H1 (cell line): ENCODE measurements at regions not wholly inside any gene's neighbourhood (a gene's known extent, or its start where the extent isn't known, plus 50 kb on each side); places are given as distances from the start of the nearest gene placed in this dataset.

ENCODE experiments used
- CTCF ChIA-PET: fragments of 300-600 bp; sonication (Branson Sonifier 250); formaldehyde crosslinking; loops from one replicate; lab custom pipeline; 2021; ENCODE audit not compliant: partially characterized antibody; lab: Charles Lee
- POLR2A ChIA-PET: fragments of 300-600 bp; sonication (Branson Sonifier 250); formaldehyde crosslinking; loops from one replicate; lab custom pipeline; 2021; ENCODE audit warnings: inconsistent platforms; ENCODE audit not compliant: partially characterized antibody; lab: Charles Lee
- DNase-seq, 2 experiments: peaks; one replicate each; pipeline versions ENCODE4 v3.0.0 to v3.0.0-alpha.2; 2010 to 2022; ENCODE audit warnings: low spot score in 2 of 2, low read depth in 1 of 2, mixed read lengths in 1 of 2
- FAIRE-seq: peaks from 2 replicates; lab custom pipeline; 2011; peaks lifted over from hg19 to GRCh38; lab: Jason Lieb, UNC
- H2AFZ ChIP-seq: 2 replicates; pipeline ENCODE4 v1.8.1; 2012; ENCODE audit warnings: low read length, inconsistent platforms
- H2AK5ac ChIP-seq: 2 replicates; pipeline ENCODE4 v1.6.1; 2013; ENCODE audit warnings: low read depth, low read length
- H2BK120ac ChIP-seq: replicated peaks from 2 replicates; pipeline ENCODE3; 2013; ENCODE audit warnings: low read depth, low read length, inconsistent platforms
- H2BK12ac ChIP-seq: 2 replicates; pipeline ENCODE4 v1.6.1; 2013; ENCODE audit warnings: low read depth, low read length
- H2BK15ac ChIP-seq: 2 replicates; pipeline ENCODE4 v1.6.1; 2013; ENCODE audit warnings: low read length
- H2BK20ac ChIP-seq: 2 replicates; pipeline ENCODE4 v1.6.1; 2013; ENCODE audit warnings: low read length
- H2BK5ac ChIP-seq: 2 replicates; pipeline ENCODE4 v1.6.1; 2013; ENCODE audit warnings: low read depth, low read length
- H3K14ac ChIP-seq: 2 replicates; pipeline ENCODE4 v1.6.1; 2013; ENCODE audit warnings: inconsistent platforms; ENCODE audit not compliant: insufficient read length
- H3K18ac ChIP-seq: 2 replicates; pipeline ENCODE4 v1.6.1; 2013; ENCODE audit warnings: low read length; ENCODE audit errors: extremely low read depth
- H3K23ac ChIP-seq: 2 replicates; pipeline ENCODE4 v1.6.1; 2013; ENCODE audit warnings: inconsistent platforms; ENCODE audit not compliant: insufficient read length
- H3K23me2 ChIP-seq: 2 replicates; pipeline ENCODE4 v1.6.1; 2013; ENCODE audit warnings: low read depth, low read length
- H3K27ac ChIP-seq: 2 replicates; pipeline ENCODE4 v1.6.1; 2011; ENCODE audit warnings: low read depth, low read length, inconsistent platforms
- H3K27me3 ChIP-seq, 4 experiments: replicated peaks in 1 of 4; 1 replicate in 1 of 4; 2 replicates in 3 of 4; pipeline versions ENCODE4 v1.6.1 to v1.8.1; 2011 to 2013; ENCODE audit warnings: low read length in 3 of 4, mild to moderate bottlenecking in 3 of 4, inconsistent platforms in 2 of 4, mixed read lengths in 2 of 4, moderate library complexity in 1 of 4; ENCODE audit not compliant: control insufficient read depth in 3 of 4, insufficient read depth in 3 of 4; ENCODE audit errors: extremely low read depth in 1 of 4
- H3K36me3 ChIP-seq, 4 experiments: 2 replicates each; pipeline versions ENCODE4 v1.6.1 to v1.8.1; 2011 to 2013; ENCODE audit warnings: mild to moderate bottlenecking in 4 of 4, low read length in 3 of 4, moderate library complexity in 2 of 4, control low read depth in 1 of 4, inconsistent platforms in 1 of 4; ENCODE audit not compliant: insufficient read depth in 4 of 4, control insufficient read depth in 2 of 4
- H3K4ac ChIP-seq: replicated peaks from 2 replicates; pipeline ENCODE3; 2013; ENCODE audit warnings: low read length, low read depth, mixed read lengths, inconsistent platforms; ENCODE audit not compliant: insufficient read length
- H3K4me1 ChIP-seq, 4 experiments: replicated peaks in 1 of 4; 1 replicate in 1 of 4; 2 replicates in 3 of 4; pipeline versions ENCODE4 v1.6.1 to v1.8.1; 2011 to 2013; ENCODE audit warnings: low read length in 3 of 4, inconsistent platforms in 2 of 4, mixed read lengths in 1 of 4; ENCODE audit not compliant: insufficient read depth in 4 of 4, control insufficient read depth in 3 of 4
- H3K4me2 ChIP-seq, 2 experiments: 2 replicates each; pipeline versions ENCODE4 v1.6.1 to v1.8.1; 2011 to 2013; ENCODE audit warnings: low read depth in 2 of 2, low read length in 2 of 2, control low read depth in 1 of 2, inconsistent platforms in 1 of 2, mild to moderate bottlenecking in 1 of 2; ENCODE audit not compliant: insufficient read depth in 1 of 2
- H3K4me3 ChIP-seq, 4 experiments: fragments of 200-600, 300-600 bp in 1 of 4; sonication (generic), shearing (Covaris generic), sonication (Bioruptor Twin) in 1 of 4; 2 replicates each; pipeline versions ENCODE4 v1.5.1 to v1.8.1; 2011 to 2016; ENCODE audit warnings: low read length in 4 of 4, low read depth in 3 of 4, control low read depth in 2 of 4, inconsistent platforms in 2 of 4, mild to moderate bottlenecking in 2 of 4, mixed read lengths in 1 of 4, moderate library complexity in 1 of 4; ENCODE audit not compliant: insufficient read depth in 2 of 4; ENCODE audit errors: extremely low read depth in 1 of 4
- H3K56ac ChIP-seq: replicated peaks from 2 replicates; pipeline ENCODE3; 2013; ENCODE audit warnings: low read depth, mild to moderate bottlenecking, mixed read lengths, low read length, inconsistent platforms; ENCODE audit not compliant: insufficient read length
- H3K79me1 ChIP-seq: 2 replicates; pipeline ENCODE4 v1.6.1; 2013; ENCODE audit warnings: low read depth, low read length, control low read depth
- H3K79me2 ChIP-seq, 2 experiments: 2 replicates each; pipeline versions ENCODE4 v1.6.1 to v1.8.1; 2012 to 2013; ENCODE audit warnings: low read length in 2 of 2, mild to moderate bottlenecking in 2 of 2, inconsistent platforms in 1 of 2; ENCODE audit not compliant: insufficient read depth in 2 of 2, control insufficient read depth in 1 of 2
- H3K9ac ChIP-seq, 4 experiments: replicated peaks in 1 of 4; 1 replicate in 1 of 4; 2 replicates in 3 of 4; pipeline versions ENCODE4 v1.6.1 to v1.8.1; 2011 to 2013; ENCODE audit warnings: low read depth in 3 of 4, low read length in 3 of 4, control low read depth in 2 of 4, mild to moderate bottlenecking in 2 of 4, moderate library complexity in 2 of 4, inconsistent platforms in 1 of 4; ENCODE audit errors: extremely low read depth in 1 of 4
- H3K9me3 ChIP-seq, 2 experiments: 2 replicates each; pipeline versions ENCODE4 v1.6.1 to v1.8.1; 2012 to 2013; ENCODE audit warnings: mild to moderate bottlenecking in 2 of 2, moderate library complexity in 2 of 2, control low read depth in 1 of 2, inconsistent platforms in 1 of 2, low read depth in 1 of 2, low read length in 1 of 2, mixed read lengths in 1 of 2; ENCODE audit not compliant: insufficient read depth in 2 of 2
- H4K20me1 ChIP-seq, 2 experiments: replicated peaks in 1 of 2; 2 replicates each; pipeline versions ENCODE3 to v1.8.1; 2011 to 2013; ENCODE audit warnings: inconsistent platforms in 2 of 2, low read length in 2 of 2, mild to moderate bottlenecking in 1 of 2; ENCODE audit not compliant: insufficient read depth in 2 of 2, control insufficient read depth in 1 of 2
- H4K5ac ChIP-seq: 2 replicates; pipeline ENCODE4 v1.6.1; 2013; ENCODE audit warnings: low read length, low read depth, mixed read lengths, inconsistent platforms; ENCODE audit not compliant: insufficient read length
- H4K8ac ChIP-seq: 2 replicates; pipeline ENCODE4 v1.8.0; 2013; ENCODE audit warnings: mild to moderate bottlenecking, moderate library complexity, low read length, inconsistent platforms; ENCODE audit not compliant: insufficient read depth; ENCODE audit errors: extremely low read depth
- H4K91ac ChIP-seq: replicated peaks from 2 replicates; pipeline ENCODE3; 2013; ENCODE audit warnings: low read length, mixed read lengths, inconsistent platforms; ENCODE audit not compliant: insufficient read length
- BACH1 ChIP-seq: IDR thresholded peaks from 2 replicates; pipeline ENCODE4 v1.6.1; 2012; ENCODE audit warnings: low read length, improper control_type of control experiment
- BCL11A ChIP-seq, 2 experiments: IDR thresholded peaks; one replicate each; pipeline ENCODE4 v1.6.1; 2011; ENCODE audit warnings: low read depth in 2 of 2, low read length in 2 of 2, mild to moderate bottlenecking in 2 of 2
- BRCA1 ChIP-seq: IDR thresholded peaks from 2 replicates; pipeline ENCODE4 v1.6.1; 2012; ENCODE audit warnings: low read depth, low read length, improper control_type of control experiment
- CEBPB ChIP-seq: IDR thresholded peaks from 2 replicates; pipeline ENCODE4 v1.6.1; 2012; ENCODE audit warnings: low read depth, low read length
- CHD1 ChIP-seq: IDR thresholded peaks from 2 replicates; pipeline ENCODE4 v1.6.1; 2012; ENCODE audit warnings: low read depth, low read length, improper control_type of control experiment
- CHD2 ChIP-seq: IDR thresholded peaks from 2 replicates; pipeline ENCODE4 v1.6.1; 2012; ENCODE audit warnings: low read length, improper control_type of control experiment
- EGR1 ChIP-seq: IDR thresholded peaks from 2 replicates; pipeline ENCODE4 v1.6.1; 2011; ENCODE audit warnings: low read depth, low read length, borderline replicate concordance
- GABPA ChIP-seq: IDR thresholded peaks from 2 replicates; pipeline ENCODE4 v1.6.1; 2011; ENCODE audit warnings: mild to moderate bottlenecking, low read length, moderate library complexity, borderline replicate concordance; ENCODE audit not compliant: insufficient read depth
- RAD21 ChIP-seq, 2 experiments: IDR thresholded peaks in 1 of 2; conservative IDR thresholded peaks in 1 of 2; 2 replicates each; pipeline ENCODE4 v1.6.1; 2011; ENCODE audit warnings: low read depth in 2 of 2, low read length in 2 of 2, improper control_type of control experiment in 1 of 2, inconsistent platforms in 1 of 2, mild to moderate bottlenecking in 1 of 2, moderate library complexity in 1 of 2
- RXRA ChIP-seq: IDR thresholded peaks from 2 replicates; pipeline ENCODE4 v1.6.1; 2011; ENCODE audit warnings: low read depth, mild to moderate bottlenecking, low read length, moderate library complexity; ENCODE audit not compliant: insufficient read depth
- SIN3A ChIP-seq, 2 experiments: IDR thresholded peaks in 1 of 2; conservative IDR thresholded peaks in 1 of 2; 2 replicates each; pipeline ENCODE4 v1.6.1; 2011 to 2012; ENCODE audit warnings: low read length in 2 of 2, improper control_type of control experiment in 1 of 2, low read depth in 1 of 2, mild to moderate bottlenecking in 1 of 2
- SIRT6 ChIP-seq: IDR thresholded peaks from one replicate; pipeline ENCODE4 v1.7.1; 2012; ENCODE audit warnings: low read length, inconsistent platforms
- SP1 ChIP-seq: IDR thresholded peaks from 2 replicates; pipeline ENCODE4 v1.6.1; 2011; ENCODE audit warnings: low read depth, low read length
- SRF ChIP-seq: IDR thresholded peaks from 2 replicates; pipeline ENCODE4 v1.6.1; 2011; ENCODE audit warnings: mild to moderate bottlenecking, low read depth, low read length, moderate library complexity
- TAF7 ChIP-seq: optimal IDR thresholded peaks from 2 replicates; pipeline ENCODE3; 2011; ENCODE audit warnings: low read depth, mild to moderate bottlenecking, inconsistent platforms, low read length, moderate library complexity, borderline replicate concordance
- WGBS, 2 experiments: shearing (Covaris generic) in 1 of 2; methylation state at CpG; one replicate each; pipeline versions ENCODE4 v1.1.6 to v1.1.7; 2013 to 2015; ENCODE audit warnings: low lambda C conversion rate in 2 of 2, mixed read lengths in 2 of 2, inconsistent platforms in 1 of 2, low coverage in 1 of 2, missing lambda C conversion rate in 1 of 2; ENCODE audit not compliant: insufficient replicate concordance in 2 of 2, insufficient coverage in 1 of 2, insufficient read length in 1 of 2; ENCODE audit errors: extremely low coverage in 1 of 2, missing lambda C conversion rate in 1 of 2; 5-methylcytosine and 5-hydroxymethylcytosine counted together

DNA sequence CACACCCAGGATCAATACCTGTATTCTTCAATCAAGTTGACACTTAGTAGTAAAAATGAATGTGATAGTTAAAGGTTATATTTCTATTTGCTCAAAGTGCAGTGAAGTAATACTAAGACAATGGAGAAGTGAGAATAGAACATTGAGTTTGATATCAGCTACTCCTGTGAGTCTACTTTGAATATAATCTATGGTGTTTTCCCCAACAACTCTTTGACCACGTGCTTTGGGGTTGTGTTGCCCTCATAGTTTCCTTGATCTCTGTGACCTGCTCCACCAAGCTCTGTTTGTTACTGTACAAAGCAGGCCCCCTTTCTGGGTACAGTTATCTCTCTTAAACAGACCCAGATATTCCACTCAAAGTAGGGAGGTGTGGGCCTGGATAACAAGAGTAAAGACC lies 222.9 kb downstream of the GALR1 start:
- Histone ChIP-seq H3K27me3 (no peaks in the 10 kb centered on the region), H2BK12ac (no peak overlapping the region), H2AFZ (no peak overlapping the region), H4K20me1 (no peaks in the 10 kb centered on the region), H3K4me1 (peaks cover 0 to 10% (median 5%) of the 10 kb centered on the region in 4 experiments; a peak in 4 of 7 replicates), H3K18ac (no peak overlapping the region), H3K4ac (no peak overlapping the region), H4K8ac (no peak overlapping the region), H3K79me1 (no peaks in the 10 kb centered on the region), H2BK20ac (no peak overlapping the region), H2BK120ac (no peak overlapping the region), H3K36me3 (no peaks in the 10 kb centered on the region), H3K4me2 (no peak overlapping the region), H4K91ac (no peak overlapping the region), H3K23ac (no peak overlapping the region), H3K79me2 (no peaks in the 10 kb centered on the region), H3K14ac (no peak overlapping the region), H2BK5ac (no peak overlapping the region), H2BK15ac (no peak overlapping the region), H3K23me2 (no peaks in the 10 kb centered on the region), H4K5ac (no peak overlapping the region), H3K27ac (no peak overlapping the region), H2AK5ac (no peak overlapping the region), H3K9me3 (no peaks in the 10 kb centered on the region), H3K4me3 (no peak overlapping the region), H3K56ac (no peak overlapping the region), H3K9ac (no peak overlapping the region)
- DNase-seq (no peak), FAIRE-seq (no peak)
- ChIA-PET CTCF (no interaction called here), POLR2A (no interaction called here)
- 74% methylated on average over 1 of the region's 1 CpG; no CpG with 5 or more reads in 1 of the 2 experiments for WGBS, 2 experiments
- TF ChIP-seq SP1 (no peak), CHD2 (no peak), SIN3A (conservative IDR thresholded peaks at IDR 0.05 in 1 of 2, IDR thresholded peaks at IDR 0.05 in 1 of 2; ENCODE audit: low read depth in 1 of 2, low read length in 2 of 2) (no peak), BACH1 (no peak), EGR1 (no peak), TAF7 (no peak), RXRA (no peak), SIRT6 (no peak), RAD21 (IDR thresholded peaks at IDR 0.05 in 1 of 2, conservative IDR thresholded peaks at IDR 0.05 in 1 of 2; ENCODE audit: low read depth in 2 of 2, low read length in 2 of 2) (no peak), BCL11A (IDR thresholded peaks at IDR 0.05; ENCODE audit: low read depth in 2 of 2, low read length in 2 of 2) (no peak), BRCA1 (no peak), SRF (no peak), GABPA (no peak), CEBPB (no peak), CHD1 (no peak)
